Duodenal mucosa (tissue), 2 donors: ENCODE measurements at regions not wholly inside any gene's neighbourhood (a gene's known extent, or its start where the extent isn't known, plus 50 kb on each side); places are given as distances from the start of the nearest gene placed in this dataset.

Experiments
- H3K27ac ChIP-seq: one replicate; pipeline ENCODE4 v1.7.0; 2013; ENCODE audit warnings: low read depth, low read length
- H3K27me3 ChIP-seq, 2 donors: one replicate each; pipeline ENCODE4 v1.7.0; 2013; ENCODE audit warnings: low read length in 2 of 2, control low read depth in 1 of 2; ENCODE audit not compliant: insufficient read depth in 2 of 2, control insufficient read depth in 1 of 2
- H3K36me3 ChIP-seq, 2 donors: one replicate each; pipeline ENCODE4 v1.7.0; 2013; ENCODE audit warnings: low read length in 2 of 2, control low read depth in 1 of 2; ENCODE audit not compliant: insufficient read depth in 2 of 2, control insufficient read depth in 1 of 2
- H3K4me1 ChIP-seq, 2 donors: one replicate each; pipeline ENCODE4 v1.7.0; 2013; ENCODE audit warnings: low read length in 2 of 2, control low read depth in 1 of 2; ENCODE audit not compliant: insufficient read depth in 2 of 2, control insufficient read depth in 1 of 2
- H3K4me3 ChIP-seq, 2 donors: one replicate each; pipeline ENCODE4 v1.7.0; 2013; ENCODE audit warnings: low read length in 2 of 2, low read depth in 1 of 2
- H3K9ac ChIP-seq, 2 donors: one replicate each; pipeline ENCODE4 v1.7.0; 2013; ENCODE audit warnings: low read length in 2 of 2, low read depth in 1 of 2
- H3K9me3 ChIP-seq, 2 donors: one replicate each; pipeline ENCODE4 v1.7.0; 2013; ENCODE audit warnings: low read length in 2 of 2, control low read depth in 1 of 2; ENCODE audit not compliant: control insufficient read depth in 1 of 2

DNA sequence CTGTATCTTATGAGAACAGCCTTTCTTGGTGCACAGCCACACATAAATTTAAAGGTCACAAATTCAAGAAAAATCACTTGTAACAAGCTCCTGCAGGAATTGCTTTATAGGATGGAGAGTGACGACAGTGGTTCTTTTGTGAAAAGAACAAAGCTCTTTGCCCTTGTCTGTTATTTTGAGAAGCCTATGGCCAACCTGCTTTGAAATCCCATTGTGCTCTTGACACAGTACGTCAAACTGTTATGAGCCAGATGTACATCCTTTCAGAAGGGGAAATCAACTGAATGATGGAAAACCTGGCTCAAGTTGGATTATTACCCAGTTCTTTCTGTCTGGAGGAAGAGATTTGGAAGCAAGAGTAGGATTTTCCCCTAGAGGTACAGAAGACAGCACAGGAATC lies 1454.2 kb downstream of the ARAP2 start:
- no peaks in the 10 kb centered on the region for H3K36me3 ChIP-seq
- H3K9me3 ChIP-seq = peaks cover 6 to 9% of the 10 kb centered on the region in 2 donors
- no peaks in the 10 kb centered on the region for H3K27me3 ChIP-seq
- H3K4me3 ChIP-seq = no peak overlapping the region
- H3K4me1 ChIP-seq = no peaks in the 10 kb centered on the region
- H3K27ac ChIP-seq = no peak overlapping the region
- no peak overlapping the region for H3K9ac ChIP-seq

DNA sequence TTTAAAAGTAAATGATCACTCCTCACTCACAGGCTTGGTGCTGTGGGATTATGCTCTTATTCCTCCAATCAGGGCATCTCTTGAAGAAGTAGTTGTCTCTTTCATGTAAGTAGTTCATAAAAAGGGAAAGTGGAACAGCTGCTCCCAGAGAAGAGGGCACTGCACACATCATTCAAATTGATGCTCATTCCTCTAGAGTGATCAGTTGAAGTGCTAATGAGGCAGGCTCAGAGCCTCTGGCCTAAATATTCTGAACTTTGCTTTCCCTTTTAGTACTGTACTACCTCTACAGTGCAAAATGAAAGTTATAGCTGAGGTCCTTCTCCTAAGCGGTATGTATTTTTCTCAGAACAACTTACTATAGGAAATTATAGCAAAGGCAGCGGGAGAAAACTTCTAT lies 1453.1 kb downstream of the ARAP2 start:
- peaks cover 6 to 9% of the 10 kb centered on the region in 2 donors for H3K9me3 ChIP-seq
- H3K9ac ChIP-seq = no peak overlapping the region
- no peaks in the 10 kb centered on the region for H3K27me3 ChIP-seq
- no peaks in the 10 kb centered on the region for H3K36me3 ChIP-seq
- no peaks in the 10 kb centered on the region for H3K4me1 ChIP-seq
- no peak overlapping the region for H3K27ac ChIP-seq
- no peak overlapping the region for H3K4me3 ChIP-seq

GRCh38 chr4:34800953-34801352 lies 1443.4 kb downstream of the ARAP2 start:
- peaks cover 0 to 6% of the 10 kb centered on the region in 2 donors for H3K9me3 ChIP-seq
- no peaks in the 10 kb centered on the region for H3K27me3 ChIP-seq
- H3K4me1 ChIP-seq = no peaks in the 10 kb centered on the region
- no peaks in the 10 kb centered on the region for H3K36me3 ChIP-seq
- no peak overlapping the region for H3K4me3 ChIP-seq
- H3K9ac ChIP-seq = no peak overlapping the region
- no peak overlapping the region for H3K27ac ChIP-seq

GRCh38 chr4:34814266-34814665 lies 1430.0 kb downstream of the ARAP2 start:
- Histone ChIP-seq H3K27ac (no peak overlapping the region), H3K4me1 (no peaks in the 10 kb centered on the region), H3K27me3 (no peaks in the 10 kb centered on the region), H3K36me3 (no peaks in the 10 kb centered on the region), H3K9me3 (peaks cover 13% of the 10 kb centered on the region in 2 donors), H3K9ac (no peak overlapping the region), H3K4me3 (no peak overlapping the region)

DNA sequence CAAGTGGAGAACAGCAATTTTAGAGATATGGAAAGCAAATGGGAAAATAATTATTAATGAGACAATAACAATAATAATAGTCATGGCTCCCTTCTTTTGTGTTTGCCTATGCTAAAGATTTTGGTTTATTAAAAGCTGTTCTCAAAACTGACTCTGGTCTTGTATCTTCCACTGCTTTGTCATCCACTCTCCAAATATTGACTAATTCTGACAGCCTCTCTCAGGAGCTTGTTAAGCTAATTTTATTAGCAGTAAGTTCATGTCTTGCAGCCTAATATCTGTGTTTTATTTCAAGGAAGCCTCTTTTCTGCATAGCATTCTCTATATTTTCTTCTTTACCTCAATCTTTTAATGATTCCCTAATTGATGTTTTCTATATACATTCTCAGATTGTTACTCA lies 1419.8 kb downstream of the ARAP2 start:
- H3K27me3 ChIP-seq = no peaks in the 10 kb centered on the region
- no peaks in the 10 kb centered on the region for H3K9me3 ChIP-seq
- H3K9ac ChIP-seq = no peak overlapping the region
- no peak overlapping the region for H3K4me3 ChIP-seq
- no peaks in the 10 kb centered on the region for H3K4me1 ChIP-seq
- no peaks in the 10 kb centered on the region for H3K36me3 ChIP-seq
- no peak overlapping the region for H3K27ac ChIP-seq

DNA sequence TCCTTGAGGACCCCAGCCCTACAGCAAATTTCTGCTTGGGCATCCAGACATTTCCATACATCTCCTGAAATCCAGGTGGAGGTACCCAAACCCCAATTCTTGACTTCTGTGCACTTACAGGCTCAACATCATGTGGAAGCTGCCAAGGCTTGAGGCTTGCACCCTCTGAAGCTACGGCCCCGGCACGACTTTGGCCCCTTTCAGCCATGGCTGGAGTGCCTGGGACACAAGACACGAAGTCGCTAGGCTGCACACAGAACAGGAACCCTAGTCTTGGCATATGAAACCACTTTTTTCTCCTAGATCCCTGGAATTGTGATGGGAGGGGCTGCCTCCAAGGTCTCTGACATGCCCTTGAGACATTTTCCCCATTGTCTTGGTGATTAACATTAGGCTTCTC lies 1417.7 kb downstream of the ARAP2 start:
- Histone ChIP-seq H3K36me3 (no peaks in the 10 kb centered on the region), H3K4me1 (no peaks in the 10 kb centered on the region), H3K9ac (no peak overlapping the region), H3K27me3 (no peaks in the 10 kb centered on the region), H3K9me3 (no peaks in the 10 kb centered on the region), H3K4me3 (no peak overlapping the region), H3K27ac (no peak overlapping the region)

- no peak overlapping the region for H3K4me3 ChIP-seq
- no peaks in the 10 kb centered on the region for H3K27me3 ChIP-seq
- no peaks in the 10 kb centered on the region for H3K4me1 ChIP-seq
- no peak overlapping the region for H3K27ac ChIP-seq
- no peak overlapping the region for H3K9ac ChIP-seq
- no peaks in the 10 kb centered on the region for H3K36me3 ChIP-seq
- H3K9me3 ChIP-seq = peaks cover 0 to 4% of the 10 kb centered on the region in 2 donors
Observed at GRCh38 chr4:34845926-34846325, 1398.4 kb downstream of the ARAP2 start.

- no peaks in the 10 kb centered on the region for H3K27me3 ChIP-seq
- no peak overlapping the region for H3K4me3 ChIP-seq
- H3K9ac ChIP-seq = no peak overlapping the region
- no peaks in the 10 kb centered on the region for H3K36me3 ChIP-seq
- H3K27ac ChIP-seq = no peak overlapping the region
- no peaks in the 10 kb centered on the region for H3K4me1 ChIP-seq
- peaks cover 8 to 12% of the 10 kb centered on the region in 2 donors for H3K9me3 ChIP-seq
Observed at GRCh38 chr4:34850421-34850820, 1393.9 kb downstream of the ARAP2 start.

- Histone ChIP-seq H3K27me3 (no peaks in the 10 kb centered on the region), H3K36me3 (no peaks in the 10 kb centered on the region), H3K9ac (no peak overlapping the region), H3K27ac (no peak overlapping the region), H3K9me3 (peaks cover 8 to 12% of the 10 kb centered on the region in 2 donors), H3K4me1 (no peaks in the 10 kb centered on the region), H3K4me3 (no peak overlapping the region)
Observed at GRCh38 chr4:34850968-34851367, 1393.3 kb downstream of the ARAP2 start.

- H3K9ac ChIP-seq = no peak overlapping the region
- no peaks in the 10 kb centered on the region for H3K36me3 ChIP-seq
- H3K27me3 ChIP-seq = no peaks in the 10 kb centered on the region
- H3K9me3 ChIP-seq = peaks cover 8 to 12% of the 10 kb centered on the region in 2 donors
- no peak overlapping the region for H3K27ac ChIP-seq
- H3K4me3 ChIP-seq = no peak overlapping the region
- H3K4me1 ChIP-seq = no peaks in the 10 kb centered on the region
Observed at GRCh38 chr4:34851411-34851810, 1392.9 kb downstream of the ARAP2 start.

- no peaks in the 10 kb centered on the region for H3K36me3 ChIP-seq
- H3K4me3 ChIP-seq = no peak overlapping the region
- H3K27ac ChIP-seq = no peak overlapping the region
- no peaks in the 10 kb centered on the region for H3K4me1 ChIP-seq
- H3K27me3 ChIP-seq = no peaks in the 10 kb centered on the region
- no peak overlapping the region for H3K9ac ChIP-seq
- peaks cover 4 to 12% of the 10 kb centered on the region in 2 donors for H3K9me3 ChIP-seq
Observed at GRCh38 chr4:34854451-34854850, 1389.9 kb downstream of the ARAP2 start.
